GM08714 (cell line): ENCODE measurements at regions not wholly inside any gene's neighbourhood (a gene's known extent, or its start where the extent isn't known, plus 50 kb on each side); places are given as distances from the start of the nearest gene placed in this dataset.

ENCODE experiments used
- H3K4me3 ChIP-seq: fragments of 200-500 bp; sonication (Bioruptor generic); 2 replicates; pipeline ENCODE4 v1.5.1; 2014; ENCODE audit warnings: mild to moderate bottlenecking, low read length, inconsistent platforms
- ZNF274 ChIP-seq: IDR thresholded peaks from 2 replicates; pipeline ENCODE4 v1.6.1; 2012; ENCODE audit warnings: mild to moderate bottlenecking, low read depth, low read length

GRCh38 chr2:9142551-9143263, 63.9 kb upstream of the ASAP2 start:
- no peak overlapping the region; the same call in 1 of the 2 replicates for H3K4me3 ChIP-seq
- no peak for TF ChIP-seq ZNF274

- no peak for TF ChIP-seq ZNF274
- no peak overlapping the region for H3K4me3 ChIP-seq
Measured at GRCh38 chr2:9141706-9142460, 64.7 kb upstream of the ASAP2 start.

GRCh38 chr2:9141091-9141667, 65.4 kb upstream of the ASAP2 start:
- TF ChIP-seq ZNF274, result no peak
- H3K4me3 ChIP-seq, result no peak overlapping the region

- TF ChIP-seq ZNF274, result no peak
- H3K4me3 ChIP-seq, result no peak overlapping the region
Measured at GRCh38 chr2:9140645-9141044, 66.0 kb upstream of the ASAP2 start.

GRCh38 chr2:9139491-9140443, 66.8 kb upstream of the ASAP2 start:
- TF ChIP-seq ZNF274, result no peak
- H3K4me3 ChIP-seq, result no peak overlapping the region

- no peak overlapping the region for H3K4me3 ChIP-seq
- TF ChIP-seq ZNF274, result no peak
Measured at GRCh38 chr2:9137379-9138150, 69.0 kb upstream of the ASAP2 start.

GRCh38 chr2:9135822-9136558, 70.6 kb upstream of the ASAP2 start:
- TF ChIP-seq ZNF274, result no peak
- H3K4me3 ChIP-seq, result no peak overlapping the region

- TF ChIP-seq ZNF274, result no peak
- H3K4me3 ChIP-seq, result no peak overlapping the region
Measured at GRCh38 chr2:9127316-9127715, 79.3 kb upstream of the ASAP2 start.

GRCh38 chr2:9126540-9126939, 80.1 kb upstream of the ASAP2 start:
- no peak for TF ChIP-seq ZNF274
- no peak overlapping the region for H3K4me3 ChIP-seq

GRCh38 chr2:9124231-9124741, 82.3 kb upstream of the ASAP2 start:
- H3K4me3 ChIP-seq, result no peak overlapping the region
- no peak for TF ChIP-seq ZNF274

- no peak overlapping the region for H3K4me3 ChIP-seq
- no peak for TF ChIP-seq ZNF274
Measured at GRCh38 chr2:9123069-9123468, 83.5 kb upstream of the ASAP2 start.

- TF ChIP-seq ZNF274, result no peak
- H3K4me3 ChIP-seq, result no peak overlapping the region
Measured at GRCh38 chr2:9122367-9122766, 84.2 kb upstream of the ASAP2 start.
